ENCODE measurements at regions not wholly inside any gene's neighbourhood (a gene's known extent, or its start where the extent isn't known, plus 50 kb on each side); places are given as distances from the start of the nearest gene placed in this dataset.

DNA sequence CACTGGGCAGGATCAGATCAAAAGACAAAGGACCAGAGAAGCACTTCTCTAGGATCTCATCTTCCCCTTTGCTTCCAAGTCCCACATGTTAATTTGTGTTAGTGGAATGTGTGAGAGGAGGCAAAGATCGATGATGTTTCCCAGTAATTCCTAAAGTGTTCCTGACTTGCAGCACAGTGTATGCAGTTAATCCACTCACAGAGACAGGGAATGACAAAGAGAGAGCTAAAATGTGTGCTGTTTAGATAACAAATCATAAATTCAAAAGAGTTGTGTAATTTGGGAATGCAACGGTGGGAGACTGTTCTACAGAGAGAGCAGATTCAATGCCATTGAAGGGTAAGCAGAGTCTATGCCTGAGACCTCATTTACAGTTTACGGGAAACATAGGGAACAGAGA is 132.0 kb upstream of the SVIL start:
- TF ChIP-seq, protein P1, sequence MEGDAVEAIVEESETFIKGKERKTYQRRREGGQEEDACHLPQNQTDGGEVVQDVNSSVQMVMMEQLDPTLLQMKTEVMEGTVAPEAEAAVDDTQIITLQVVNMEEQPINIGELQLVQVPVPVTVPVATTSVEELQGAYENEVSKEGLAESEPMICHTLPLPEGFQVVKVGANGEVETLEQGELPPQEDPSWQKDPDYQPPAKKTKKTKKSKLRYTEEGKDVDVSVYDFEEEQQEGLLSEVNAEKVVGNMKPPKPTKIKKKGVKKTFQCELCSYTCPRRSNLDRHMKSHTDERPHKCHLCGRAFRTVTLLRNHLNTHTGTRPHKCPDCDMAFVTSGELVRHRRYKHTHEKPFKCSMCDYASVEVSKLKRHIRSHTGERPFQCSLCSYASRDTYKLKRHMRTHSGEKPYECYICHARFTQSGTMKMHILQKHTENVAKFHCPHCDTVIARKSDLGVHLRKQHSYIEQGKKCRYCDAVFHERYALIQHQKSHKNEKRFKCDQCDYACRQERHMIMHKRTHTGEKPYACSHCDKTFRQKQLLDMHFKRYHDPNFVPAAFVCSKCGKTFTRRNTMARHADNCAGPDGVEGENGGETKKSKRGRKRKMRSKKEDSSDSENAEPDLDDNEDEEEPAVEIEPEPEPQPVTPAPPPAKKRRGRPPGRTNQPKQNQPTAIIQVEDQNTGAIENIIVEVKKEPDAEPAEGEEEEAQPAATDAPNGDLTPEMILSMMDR (IDR thresholded peaks at IDR 0.05) = no peak
- no peak for TF ChIP-seq ZFX (IDR thresholded peaks at IDR 0.05; ENCODE audit: borderline replicate concordance)
- no peak overlapping the region for H3K27ac ChIP-seq

DNA sequence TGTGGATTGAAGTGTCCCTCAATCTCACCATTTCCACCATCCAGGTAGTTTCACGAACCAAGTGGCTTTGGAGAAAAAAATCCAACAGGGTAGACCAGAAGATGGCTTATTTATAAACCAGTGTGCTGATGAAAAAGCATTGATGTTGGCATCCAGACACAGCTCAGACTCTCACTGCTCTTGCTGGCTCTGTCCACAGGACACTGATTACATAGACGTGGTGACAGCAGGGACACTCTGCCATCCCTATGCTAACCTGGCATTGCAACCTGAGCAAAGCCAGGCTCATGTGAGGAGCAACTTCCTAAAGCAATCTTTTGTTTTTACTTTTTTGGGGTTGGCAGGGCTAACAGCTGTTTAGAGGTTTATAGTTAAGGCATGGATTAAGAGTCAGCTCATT is 130.6 kb upstream of the SVIL start:
- TF ChIP-seq, protein P1 (IDR thresholded peaks at IDR 0.05) = no peak
- no peak for TF ChIP-seq ZFX (IDR thresholded peaks at IDR 0.05; ENCODE audit: borderline replicate concordance)
- H3K27ac ChIP-seq = no peak overlapping the region

DNA sequence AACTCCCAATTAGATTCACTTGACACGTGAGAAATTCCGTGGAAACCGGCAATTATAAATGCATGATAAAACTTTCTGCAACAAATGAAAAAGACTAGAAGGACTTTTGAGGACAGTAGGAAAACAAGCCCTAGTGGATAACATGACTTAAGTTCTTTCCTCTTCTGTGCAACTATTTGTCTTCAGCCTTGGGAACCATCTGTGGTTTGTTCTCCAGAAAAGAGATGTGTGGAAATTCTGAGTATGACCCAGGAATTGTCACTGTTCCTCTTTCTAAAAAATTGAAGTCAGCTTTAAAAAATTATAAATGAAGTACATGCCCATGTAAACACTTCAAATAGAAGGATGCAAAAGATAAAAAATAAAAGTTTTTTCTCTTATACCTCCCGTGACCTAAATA is 128.6 kb upstream of the SVIL start:
- no peak for TF ChIP-seq ZFX (IDR thresholded peaks at IDR 0.05; ENCODE audit: borderline replicate concordance)
- TF ChIP-seq, protein P1 (IDR thresholded peaks at IDR 0.05) = no peak
- H3K27ac ChIP-seq = no peak overlapping the region

DNA sequence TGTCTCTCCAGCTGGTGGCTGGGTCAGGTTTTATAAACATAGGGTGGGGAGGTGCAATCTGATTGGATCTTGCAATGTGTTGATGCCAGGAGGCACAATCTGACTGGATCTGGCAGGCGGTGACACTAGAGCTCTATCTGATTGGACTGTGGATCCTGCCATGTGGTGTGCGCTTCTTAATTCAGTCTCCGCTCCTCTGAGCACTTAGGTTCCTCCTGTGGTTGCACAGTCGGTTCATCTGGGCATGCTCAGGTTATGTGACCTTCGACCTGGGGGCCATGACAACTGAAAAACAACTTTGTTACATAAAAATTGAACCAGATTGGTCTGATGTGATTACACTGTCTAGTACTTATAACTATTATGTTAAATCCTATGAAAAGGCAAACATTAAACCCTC is 127.1 kb upstream of the SVIL start:
- H3K27ac ChIP-seq = no peak overlapping the region
- TF ChIP-seq ZFX (IDR thresholded peaks at IDR 0.05; ENCODE audit: borderline replicate concordance) = no peak
- TF ChIP-seq, protein P1 (IDR thresholded peaks at IDR 0.05) = no peak

DNA sequence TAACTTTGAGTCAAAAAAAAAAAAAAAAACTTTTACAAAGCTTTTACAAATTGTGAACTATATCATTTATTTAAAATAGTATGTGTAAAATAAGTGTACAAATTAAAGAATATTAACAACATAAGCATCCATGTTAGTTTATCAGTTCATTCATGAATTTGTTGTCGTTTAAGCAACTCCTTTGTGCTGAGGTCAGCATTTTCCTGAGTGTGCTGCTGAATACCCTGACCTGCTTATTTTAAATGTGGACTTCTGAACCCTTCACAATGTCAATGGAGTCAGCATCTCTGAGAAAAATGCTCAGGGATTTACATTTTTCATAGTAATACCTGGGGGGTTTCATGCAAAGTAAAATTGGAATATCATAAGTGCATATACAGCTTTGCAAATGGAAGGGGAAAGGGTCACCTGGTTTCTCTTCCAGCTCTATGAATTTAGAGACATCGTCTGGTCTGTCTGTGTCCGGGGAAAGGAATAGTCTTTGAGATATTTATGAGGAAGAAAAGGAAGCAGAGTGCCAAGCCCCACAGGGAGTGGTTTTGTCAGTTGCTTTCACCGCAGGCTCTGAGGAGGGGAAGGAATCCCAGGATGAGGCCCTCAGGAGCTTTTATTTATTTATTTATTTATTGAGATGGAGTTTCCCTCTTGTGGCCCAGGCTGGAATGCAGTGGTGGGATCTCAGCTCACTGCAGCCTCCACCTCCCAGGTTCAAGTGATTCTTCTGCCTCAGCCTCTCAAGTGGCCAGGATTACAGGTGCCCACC is 125.5 kb upstream of the SVIL start:
- H3K27ac ChIP-seq = no peak overlapping the region
- TF ChIP-seq, protein P1 (IDR thresholded peaks at IDR 0.05) = no peak
- TF ChIP-seq ZFX (IDR thresholded peaks at IDR 0.05; ENCODE audit: borderline replicate concordance) = no peak

DNA sequence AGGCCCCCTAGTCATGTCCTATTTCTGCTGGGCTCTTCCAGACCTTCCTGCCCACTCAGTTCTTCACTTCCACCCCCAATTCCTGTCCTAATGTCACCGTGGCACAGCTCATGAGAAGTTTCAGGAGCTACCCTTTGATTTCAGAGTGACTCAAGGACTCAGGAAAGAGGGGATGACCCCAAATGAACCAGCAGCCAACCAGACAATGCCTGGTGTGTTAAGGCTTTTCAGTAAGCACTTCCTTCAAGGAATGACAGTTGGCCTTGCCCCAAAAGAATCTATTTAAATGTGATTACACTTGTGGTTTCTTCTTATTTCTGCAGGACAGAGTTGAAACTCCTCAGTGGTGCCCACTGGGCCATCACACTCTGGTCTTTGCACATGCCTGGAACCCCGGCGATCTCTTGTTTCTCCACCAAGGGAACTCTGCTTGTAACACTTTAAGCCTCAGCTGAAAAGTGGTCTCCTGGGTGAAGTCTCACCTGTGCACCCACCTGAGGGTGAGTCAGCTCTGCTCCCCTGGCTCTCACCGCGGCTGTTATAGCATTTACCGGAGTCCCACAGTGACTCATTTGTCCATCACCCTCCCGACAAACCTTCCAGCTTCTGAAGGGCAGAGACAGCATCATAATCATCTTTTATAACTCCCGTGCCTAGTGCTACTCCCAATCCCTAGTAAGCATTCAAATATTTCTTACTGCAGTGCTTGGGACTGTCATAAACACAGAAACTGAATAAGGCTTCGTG is 123.0 kb upstream of the SVIL start:
- no peak overlapping the region for H3K27ac ChIP-seq
- TF ChIP-seq, protein P1 (IDR thresholded peaks at IDR 0.05) = no peak
- TF ChIP-seq ZFX (IDR thresholded peaks at IDR 0.05; ENCODE audit: borderline replicate concordance) = no peak

DNA sequence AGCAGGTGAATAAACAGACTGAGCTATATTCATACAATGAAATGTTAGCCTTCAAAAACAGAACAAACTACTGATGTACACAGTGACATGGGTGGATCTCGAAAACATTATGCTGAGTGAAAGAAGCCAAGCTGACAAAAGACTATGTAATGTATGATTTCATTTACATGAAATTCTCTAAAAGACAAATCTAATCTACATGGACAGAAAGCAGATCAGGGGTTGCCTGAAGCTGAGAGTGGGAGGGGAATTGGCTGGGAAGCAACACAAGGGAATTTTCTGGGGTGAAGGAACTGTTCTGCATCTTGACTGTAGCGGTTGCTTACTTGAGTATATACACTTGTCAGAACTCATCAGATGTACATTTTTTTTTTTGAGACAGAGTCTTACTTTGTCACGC is 121.7 kb upstream of the SVIL start:
- no peak overlapping the region for H3K27ac ChIP-seq
- TF ChIP-seq, protein P1 (IDR thresholded peaks at IDR 0.05) = no peak
